WI38 (cell line): ENCODE measurements at regions not wholly inside any gene's neighbourhood (a gene's known extent, or its start where the extent isn't known, plus 50 kb on each side); places are given as distances from the start of the nearest gene placed in this dataset.

ENCODE experiments used
- H3K4me3 ChIP-seq: 2 replicates; pipeline ENCODE4 v1.5.1; 2011; ENCODE audit warnings: low read depth, mild to moderate bottlenecking, control low read depth, low read length
- CTCF ChIP-seq: IDR thresholded peaks from 2 replicates; pipeline ENCODE4 v1.5.1; 2012; ENCODE audit warnings: low read depth, mild to moderate bottlenecking, control low read depth, low read length

- TF ChIP-seq CTCF: no peak
- no peak overlapping the region for H3K4me3 ChIP-seq
Observed at GRCh38 chr22:48348855-48349254, 1478.8 kb downstream of the BRD1 start.

- no peak overlapping the region for H3K4me3 ChIP-seq
- no peak for TF ChIP-seq CTCF
Observed at GRCh38 chr22:48347311-48347710, 1480.4 kb downstream of the BRD1 start.

GRCh38 chr22:48346911-48347310, 1480.8 kb downstream of the BRD1 start:
- no peak overlapping the region for H3K4me3 ChIP-seq
- TF ChIP-seq CTCF: no peak

GRCh38 chr22:48346311-48346710, 1481.4 kb downstream of the BRD1 start:
- no peak for TF ChIP-seq CTCF
- H3K4me3 ChIP-seq: no peak overlapping the region

- TF ChIP-seq CTCF: no peak
- H3K4me3 ChIP-seq: no peak overlapping the region
Observed at GRCh38 chr22:48345631-48346030, 1482.0 kb downstream of the BRD1 start.

- no peak overlapping the region for H3K4me3 ChIP-seq
Observed at GRCh38 chr22:48343461-48343860, 1484.2 kb downstream of the BRD1 start.

GRCh38 chr22:48342732-48343131, 1484.9 kb downstream of the BRD1 start:
- TF ChIP-seq CTCF: no peak
- H3K4me3 ChIP-seq: no peak overlapping the region

More at GRCh38 chr22:48343461-48343860, 1484.2 kb downstream of the BRD1 start:
- TF ChIP-seq CTCF: no peak
